Pancreas (tissue), 10 donors: ENCODE measurements at regions not wholly inside any gene's neighbourhood (a gene's known extent, or its start where the extent isn't known, plus 50 kb on each side); places are given as distances from the start of the nearest gene placed in this dataset.

ENCODE experiments used
- ATAC-seq, 4 donors: fragments of 200-7000 bp; cut with Tn5 transposase; one replicate each; pipeline versions ENCODE4 v1.8.0 to v1.9.1; 2020; ENCODE audit warnings: mild to moderate bottlenecking in 4 of 4, moderate library complexity in 4 of 4
- DNase-seq, 6 donors: peaks; one replicate each; pipeline ENCODE4 v3.0.0-alpha.2; 2020
- FAIRE-seq: peaks from 2 replicates; lab custom pipeline; 2012; peaks lifted over from hg19 to GRCh38; lab: Jason Lieb, UNC
- H3K27ac ChIP-seq, 4 donors: fragments of 200-600 bp; sonication (generic); 1 replicate in 3 of 4; 2 replicates in 1 of 4; pipeline versions ENCODE4 v1.5.0 to v1.8.0; 2020
- H3K27me3 ChIP-seq, 4 donors: fragments of 200-600 bp; one replicate each; pipeline ENCODE4 v1.8.0; 2021
- H3K36me3 ChIP-seq, 3 donors: fragments of 200-600 bp; sonication (generic) in 1 of 3; one replicate each; pipeline versions ENCODE4 v1.5.0 to v1.8.0; 2020 to 2021
- H3K4me1 ChIP-seq, 3 donors: fragments of 200-600 bp; one replicate each; pipeline ENCODE4 v1.8.0; 2021
- H3K4me3 ChIP-seq, 4 donors: fragments of 200-600 bp; sonication (generic) in 2 of 4; one replicate each; pipeline versions ENCODE4 v1.5.0 to v1.8.0; 2020 to 2021
- H3K9me3 ChIP-seq, 4 donors: fragments of 200-600 bp; one replicate each; pipeline ENCODE4 v1.8.0; 2021
- WGBS, 2 donors: extraction: QIAGEN DNeasy Blood & Tissue Kit; methylation state at CpG; one replicate each; pipeline ENCODE4 v1.1.7; 2013; 5-methylcytosine and 5-hydroxymethylcytosine counted together
- intact Hi-C, 3 donors: fragments of 100-400 bp; cut with DNase I; formaldehyde crosslinking; loops; one replicate each; pipeline versions ENCODE4 v1.11.1 to v1.14.2; 2022
- TF ChIP-seq, protein P1 (sequence below), 4 donors: fragments of 200-600 bp; sonication (generic) in 3 of 4; IDR thresholded peaks; one replicate each; pipeline versions ENCODE4 v1.5.0 to v1.8.0; 2021; ENCODE audit warnings: antibody characterized with exemption in 4 of 4
- donor health status: healthy with polysubstance abuse.
- donor health status: DM: no; HTN: no; CAD: no; lungs with moderate emphysema.
- donor health status: DM: no; HTN: no; CAD: no.
- donor health status: control.
- donor health status: control.
- donor health status: Bipolar disorder and iron deficiency.
- donor health status: DM: yes; HTN: yes; CAD: no.
- donor health status: DM: no; HTN: no; CAD: no.
- donor health status: DM: no; HTN: no; CAD: no.
- donor health status: DM: yes; HTN: yes; CAD: no.

DNA sequence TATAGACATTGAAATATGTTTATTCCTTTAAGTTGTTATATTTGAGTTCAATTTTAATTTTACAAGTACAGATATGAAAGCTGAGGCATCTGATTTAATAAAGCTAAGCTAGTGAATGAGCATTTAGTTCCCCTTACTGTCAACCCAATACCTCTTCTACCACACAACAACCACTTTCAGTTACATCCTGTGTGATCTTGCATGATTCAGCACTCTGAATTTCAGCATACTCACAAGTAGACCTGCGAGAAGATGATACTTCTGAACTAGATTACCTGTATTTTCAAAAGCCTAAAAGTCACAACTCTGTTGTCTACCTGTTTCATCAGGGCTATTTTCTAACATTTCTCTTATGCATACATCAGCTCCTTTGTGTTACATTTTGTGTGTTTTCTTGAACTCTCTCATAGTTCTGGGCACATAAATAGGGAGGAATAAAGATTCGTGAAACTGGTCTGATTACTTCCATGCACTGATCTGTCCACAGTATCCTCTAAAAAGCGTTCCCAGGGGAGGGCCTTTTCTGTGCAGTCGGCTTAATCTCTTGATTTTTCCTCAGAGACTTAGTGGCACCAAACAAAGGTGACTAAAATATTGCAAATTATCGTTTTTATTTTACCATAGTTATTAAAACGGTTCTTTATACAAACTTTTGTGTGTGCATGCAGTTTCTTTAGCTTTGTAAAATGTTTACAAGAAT lies 2025.5 kb upstream of the NUDT12 start:
- no peak overlapping the region for H3K27ac ChIP-seq
- TF ChIP-seq, protein P1, sequence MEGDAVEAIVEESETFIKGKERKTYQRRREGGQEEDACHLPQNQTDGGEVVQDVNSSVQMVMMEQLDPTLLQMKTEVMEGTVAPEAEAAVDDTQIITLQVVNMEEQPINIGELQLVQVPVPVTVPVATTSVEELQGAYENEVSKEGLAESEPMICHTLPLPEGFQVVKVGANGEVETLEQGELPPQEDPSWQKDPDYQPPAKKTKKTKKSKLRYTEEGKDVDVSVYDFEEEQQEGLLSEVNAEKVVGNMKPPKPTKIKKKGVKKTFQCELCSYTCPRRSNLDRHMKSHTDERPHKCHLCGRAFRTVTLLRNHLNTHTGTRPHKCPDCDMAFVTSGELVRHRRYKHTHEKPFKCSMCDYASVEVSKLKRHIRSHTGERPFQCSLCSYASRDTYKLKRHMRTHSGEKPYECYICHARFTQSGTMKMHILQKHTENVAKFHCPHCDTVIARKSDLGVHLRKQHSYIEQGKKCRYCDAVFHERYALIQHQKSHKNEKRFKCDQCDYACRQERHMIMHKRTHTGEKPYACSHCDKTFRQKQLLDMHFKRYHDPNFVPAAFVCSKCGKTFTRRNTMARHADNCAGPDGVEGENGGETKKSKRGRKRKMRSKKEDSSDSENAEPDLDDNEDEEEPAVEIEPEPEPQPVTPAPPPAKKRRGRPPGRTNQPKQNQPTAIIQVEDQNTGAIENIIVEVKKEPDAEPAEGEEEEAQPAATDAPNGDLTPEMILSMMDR (IDR thresholded peaks at IDR 0.05) = no peak
- WGBS, 2 donors = 31 to 40% methylated on average over 6 of the region's 6 CpGs
- ATAC-seq (no peak), DNase-seq (no peak), FAIRE-seq (no peak)
- H3K4me1 ChIP-seq = no peaks in the 10 kb centered on the region
- H3K9me3 ChIP-seq = no peaks in the 10 kb centered on the region
- no peaks in the 10 kb centered on the region for H3K27me3 ChIP-seq
- no peaks in the 10 kb centered on the region for H3K36me3 ChIP-seq
- intact Hi-C loops = no loop called here
- no peak overlapping the region for H3K4me3 ChIP-seq

DNA sequence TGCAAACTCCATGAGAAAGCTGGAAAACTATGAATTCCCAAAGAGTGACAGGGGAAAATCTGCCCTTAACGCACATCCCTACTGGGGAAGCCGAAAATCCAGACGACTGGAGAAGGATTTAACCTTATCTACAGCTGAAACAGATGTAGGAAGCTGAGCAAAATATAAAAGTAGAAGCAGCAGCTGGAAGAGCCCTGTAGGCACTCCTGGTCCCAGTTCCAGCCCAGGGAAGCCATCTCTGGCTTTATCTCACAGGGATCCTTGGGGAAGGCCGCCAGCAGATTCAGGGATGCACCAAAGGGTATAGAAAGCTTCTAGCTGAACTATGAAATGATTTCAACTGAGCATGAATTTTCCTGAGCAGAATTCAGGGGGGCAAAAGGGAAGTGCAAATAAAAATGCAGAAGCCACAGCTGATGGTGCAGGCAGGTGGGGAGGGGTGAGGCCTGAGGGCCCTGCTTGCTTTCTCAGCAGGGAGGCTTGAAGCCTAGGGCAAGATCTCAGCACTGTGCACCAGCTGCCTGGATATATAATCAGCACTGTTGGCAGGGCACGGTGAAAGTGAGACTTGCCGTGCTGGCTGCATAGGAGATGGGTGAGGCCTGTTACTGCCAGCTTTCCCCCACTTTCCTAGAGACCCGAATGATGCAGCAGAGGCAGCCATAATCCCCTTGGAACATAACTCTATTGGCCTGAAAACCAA lies 2019.5 kb upstream of the NUDT12 start:
- Histone ChIP-seq H3K27ac (no peak overlapping the region), H3K4me3 (no peak overlapping the region), H3K27me3 (peaks cover 0 to 8% (median 0%) of the 10 kb centered on the region in 4 donors), H3K36me3 (no peaks in the 10 kb centered on the region), H3K9me3 (no peaks in the 10 kb centered on the region), H3K4me1 (no peaks in the 10 kb centered on the region)
- no peak for ATAC-seq
- TF ChIP-seq, protein P1 (IDR thresholded peaks at IDR 0.05) = no peak
- FAIRE-seq = no peak
- intact Hi-C loops = no loop called here
- 59 to 70% methylated on average over 7 of the region's 7 CpGs for WGBS, 2 donors
- DNase-seq = no peak

DNA sequence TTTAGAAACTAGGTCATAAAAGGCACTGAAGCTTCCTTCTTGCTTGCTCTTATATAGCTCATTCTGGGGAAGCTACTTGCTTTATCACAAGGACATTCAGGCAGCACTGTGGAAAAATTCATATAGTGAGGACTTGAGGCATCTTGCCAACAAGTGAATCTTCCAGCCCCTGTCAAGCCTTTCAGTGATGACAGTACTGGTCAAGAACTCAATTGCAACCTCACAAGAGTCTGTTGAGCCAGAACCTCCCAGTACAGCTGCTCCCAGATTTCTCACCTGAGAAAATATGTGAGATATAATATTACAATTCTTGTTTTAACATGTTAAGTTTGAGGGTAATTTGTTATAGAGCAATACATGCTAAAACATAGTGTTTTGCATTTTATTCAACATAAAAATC lies 2011.0 kb upstream of the NUDT12 start:
- Histone ChIP-seq H3K9me3 (no peaks in the 10 kb centered on the region), H3K4me1 (no peaks in the 10 kb centered on the region), H3K27ac (no peak overlapping the region), H3K36me3 (no peaks in the 10 kb centered on the region), H3K4me3 (no peak overlapping the region), H3K27me3 (no peaks in the 10 kb centered on the region)
- no peak for FAIRE-seq
- ATAC-seq = no peak
- DNase-seq = no peak
- TF ChIP-seq, protein P1 (IDR thresholded peaks at IDR 0.05) = no peak
- intact Hi-C loops = no loop called here

DNA sequence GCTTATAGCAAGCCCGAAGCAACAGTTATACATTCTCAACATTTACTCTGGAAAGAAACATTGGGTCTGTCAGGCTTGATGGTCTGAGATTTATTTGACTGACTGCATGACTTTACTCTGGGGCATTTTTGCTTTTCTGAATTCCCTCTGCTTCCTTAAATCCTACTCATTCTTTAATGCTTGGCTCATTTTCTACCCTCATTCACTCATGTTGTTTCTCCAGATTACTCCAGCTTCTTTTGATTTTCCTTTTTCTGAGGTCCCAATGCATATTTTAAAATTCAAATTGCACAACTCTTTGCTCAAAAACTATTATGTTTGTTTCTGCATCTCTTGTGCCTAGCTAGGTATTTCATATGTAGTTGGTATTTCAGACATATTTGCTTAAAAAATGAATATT lies 2002.9 kb upstream of the NUDT12 start:
- TF ChIP-seq, protein P1 (IDR thresholded peaks at IDR 0.05) = no peak
- Histone ChIP-seq H3K4me1 (no peaks in the 10 kb centered on the region), H3K4me3 (no peak overlapping the region), H3K36me3 (no peaks in the 10 kb centered on the region), H3K9me3 (no peaks in the 10 kb centered on the region), H3K27ac (no peak overlapping the region), H3K27me3 (no peaks in the 10 kb centered on the region)
- DNase-seq (no peak), ATAC-seq (no peak), FAIRE-seq (no peak)
- WGBS, 2 donors = 75 to 89% methylated on average over 1 of the region's 1 CpG
- intact Hi-C loops = no loop called here

DNA sequence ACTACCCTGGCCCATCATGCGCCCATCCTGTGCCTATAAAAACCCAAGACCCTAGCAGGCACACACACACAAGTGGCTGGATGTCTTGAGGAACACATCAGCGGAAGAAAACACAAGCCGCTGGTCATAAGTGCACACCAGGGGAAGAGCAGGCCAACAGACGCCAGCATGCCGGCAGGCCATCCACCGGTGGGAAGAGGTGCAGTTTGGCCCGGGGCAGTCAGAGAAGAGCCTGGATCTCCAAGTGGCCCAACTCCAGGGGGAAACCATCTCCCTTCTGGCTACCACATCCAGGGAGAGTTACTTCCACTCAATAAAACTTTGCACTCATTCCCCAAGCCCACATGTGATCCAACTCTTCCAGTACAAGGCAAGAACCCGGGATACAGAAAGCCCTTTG lies 2001.3 kb upstream of the NUDT12 start:
- TF ChIP-seq, protein P1 (IDR thresholded peaks at IDR 0.05) = no peak
- H3K27me3 ChIP-seq = no peaks in the 10 kb centered on the region
- FAIRE-seq (no peak), ATAC-seq (no peak), DNase-seq (no peak)
- no peaks in the 10 kb centered on the region for H3K9me3 ChIP-seq
- intact Hi-C loops = no loop called here
- no peaks in the 10 kb centered on the region for H3K4me1 ChIP-seq
- no peak overlapping the region for H3K27ac ChIP-seq
- H3K36me3 ChIP-seq = no peaks in the 10 kb centered on the region
- no peak overlapping the region for H3K4me3 ChIP-seq
- 78 to 84% methylated on average over 8 of the region's 8 CpGs for WGBS, 2 donors
